Mesodermal cell (in vitro differentiated cells): ENCODE measurements at regions not wholly inside any gene's neighbourhood (a gene's known extent, or its start where the extent isn't known, plus 50 kb on each side); places are given as distances from the start of the nearest gene placed in this dataset.

ENCODE experiments used
- H3K27ac ChIP-seq: 2 replicates; pipeline ENCODE4 v1.7.0; 2013; ENCODE audit warnings: mild to moderate bottlenecking, low read depth, low read length, moderate library complexity; ENCODE audit not compliant: severe bottlenecking
- H3K36me3 ChIP-seq: 2 replicates; pipeline ENCODE4 v1.7.1; 2013; ENCODE audit warnings: mild to moderate bottlenecking, low read length, moderate library complexity; ENCODE audit not compliant: control insufficient read depth, insufficient read depth
- H3K4me1 ChIP-seq: one replicate; pipeline ENCODE4 v1.7.1; 2013; ENCODE audit warnings: mild to moderate bottlenecking, low read length; ENCODE audit not compliant: insufficient read depth, control insufficient read depth, poor library complexity, severe bottlenecking
- H3K4me3 ChIP-seq: 2 replicates; pipeline ENCODE4 v1.7.0; 2013; ENCODE audit warnings: low read length, control low read depth, mild to moderate bottlenecking; ENCODE audit not compliant: insufficient read depth, poor library complexity, severe bottlenecking; ENCODE audit errors: extremely low read depth
- H3K9me3 ChIP-seq: 2 replicates; pipeline ENCODE4 v1.7.1; 2013; ENCODE audit warnings: mild to moderate bottlenecking, low read length, moderate library complexity; ENCODE audit not compliant: control insufficient read depth
- WGBS, 2 experiments: methylation state at CpG; one replicate each; pipeline ENCODE4 v1.1.5; 2013; ENCODE audit warnings: missing lambda C conversion rate in 2 of 2; ENCODE audit not compliant: insufficient coverage in 2 of 2; 5-methylcytosine and 5-hydroxymethylcytosine counted together

DNA sequence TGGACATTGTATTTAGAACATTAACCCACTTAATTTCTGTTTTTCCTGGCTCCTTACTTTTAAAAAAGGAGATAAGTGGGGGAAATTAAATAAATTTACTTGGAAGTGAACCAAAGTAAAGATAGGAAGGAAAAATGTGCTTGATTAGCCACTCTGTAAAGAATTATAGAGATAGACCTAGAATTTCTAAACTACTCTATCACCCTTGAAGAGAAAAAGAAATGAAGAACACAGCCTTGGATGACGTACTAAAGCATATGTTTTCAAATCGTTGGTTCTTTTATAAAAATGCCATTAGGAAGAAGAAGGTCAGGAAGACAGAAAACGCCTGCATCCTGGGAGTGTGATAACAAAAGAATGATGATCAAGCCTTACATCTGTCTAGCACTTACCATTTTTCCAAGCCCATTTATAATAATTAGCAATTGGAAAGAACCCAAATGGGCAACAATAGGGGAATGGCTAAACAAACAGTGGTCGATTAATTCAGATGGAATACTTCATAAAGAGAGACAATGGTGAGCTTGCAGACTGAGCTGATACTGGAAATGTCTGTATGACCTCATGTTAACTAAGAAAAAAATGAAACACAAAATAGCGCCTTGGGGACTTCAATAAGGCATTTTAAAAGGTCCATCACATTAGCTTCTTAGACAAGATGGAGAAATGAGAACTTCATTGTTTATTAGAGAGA lies 81.0 kb upstream of the LRRC55 start:
- no peak overlapping the region for H3K4me3 ChIP-seq

DNA sequence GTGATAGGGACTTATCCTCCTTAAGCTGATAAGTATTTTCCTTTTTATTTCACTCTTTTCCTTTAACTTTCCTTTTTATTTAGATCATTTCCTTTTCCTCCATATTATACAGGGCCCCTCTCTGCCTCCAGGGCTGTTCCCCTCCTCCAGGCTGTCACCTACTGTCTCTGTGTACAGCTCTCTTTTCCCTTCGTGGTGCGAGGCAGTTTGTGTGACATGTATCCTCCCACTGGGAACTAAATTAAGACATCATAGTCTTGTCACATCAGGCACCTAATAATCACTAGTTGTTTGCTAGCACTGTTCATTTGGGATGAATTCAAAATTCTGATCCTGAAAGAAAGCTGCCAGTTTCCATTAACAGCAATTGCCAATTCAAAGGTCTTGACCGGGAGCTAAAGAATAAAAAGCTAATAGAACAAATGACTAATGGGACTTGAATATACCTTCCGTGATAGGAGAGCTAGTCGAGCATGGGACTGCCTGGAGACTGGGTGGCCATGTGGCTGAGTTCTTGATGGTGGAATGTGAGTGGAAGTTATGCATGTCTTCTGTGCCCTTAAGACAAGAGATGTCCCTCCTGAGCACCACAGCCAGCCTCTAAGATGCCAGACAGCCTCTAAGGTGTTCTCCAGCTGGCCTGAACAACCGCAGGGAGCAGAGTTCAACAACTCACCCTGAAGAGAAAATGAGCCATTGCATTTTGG lies 77.7 kb upstream of the LRRC55 start:
- Histone ChIP-seq H3K4me3 (no peak overlapping the region), H3K27ac (no peak overlapping the region), H3K9me3 (no peaks in the 10 kb centered on the region), H3K36me3 (no peaks in the 10 kb centered on the region), H3K4me1 (no peaks in the 10 kb centered on the region)
- 90 to 98% methylated on average over 4 to 6 of the region's 6 CpGs for WGBS, 2 experiments

More for the DNA sequence above, 81.0 kb upstream of the LRRC55 start:
- Histone ChIP-seq H3K36me3 (no peaks in the 10 kb centered on the region), H3K9me3 (peaks cover 4% of the 10 kb centered on the region), H3K4me1 (peaks cover 5% of the 10 kb centered on the region), H3K27ac (no peak overlapping the region)
- 100% methylated on average over 1 to 3 of the region's 5 CpGs for WGBS, 2 experiments

DNA sequence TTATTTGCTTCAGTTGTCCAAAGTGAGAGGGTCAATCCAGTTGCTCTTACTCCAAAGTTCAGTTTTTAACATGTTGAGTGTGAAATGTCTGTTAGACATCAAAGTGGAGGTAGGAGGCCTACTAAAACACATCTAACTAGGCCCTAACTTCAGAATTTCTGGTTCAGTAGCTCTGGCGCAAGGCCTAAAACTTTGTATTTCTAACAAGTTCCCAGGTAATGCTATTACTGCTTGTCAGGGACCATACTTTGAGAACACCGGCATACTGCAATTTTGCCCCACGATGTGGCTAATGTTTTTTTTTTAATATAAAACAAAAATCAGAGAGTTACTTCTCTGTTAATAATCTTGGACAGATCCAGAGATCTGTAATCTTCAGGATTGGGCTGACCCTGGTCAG lies 72.4 kb upstream of the LRRC55 start:
- Histone ChIP-seq H3K4me1 (no peaks in the 10 kb centered on the region), H3K9me3 (no peaks in the 10 kb centered on the region), H3K36me3 (no peaks in the 10 kb centered on the region), H3K4me3 (no peak overlapping the region), H3K27ac (no peak overlapping the region)
- 100% methylated on average over 1 of the region's 3 CpGs for WGBS, 2 experiments

DNA sequence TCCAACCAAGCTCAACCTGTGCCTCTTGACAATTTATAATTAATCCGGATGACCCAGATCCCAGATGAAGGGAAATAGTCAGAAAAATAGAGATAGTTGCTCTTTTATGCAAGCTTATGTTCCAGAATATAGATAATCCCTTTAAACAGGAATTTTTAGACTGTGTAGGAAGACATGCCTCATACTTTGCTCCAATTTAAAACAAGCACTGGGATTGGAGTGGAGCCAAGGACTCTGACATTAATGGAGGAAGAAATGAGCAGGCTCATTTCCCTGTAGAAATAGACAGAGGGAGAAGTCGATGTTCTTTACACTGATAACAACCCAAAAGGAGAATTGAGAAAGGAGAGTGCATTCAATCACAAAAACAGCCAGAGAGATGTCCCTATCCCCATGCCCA lies 70.1 kb upstream of the LRRC55 start:
- Histone ChIP-seq H3K9me3 (no peaks in the 10 kb centered on the region), H3K4me1 (no peaks in the 10 kb centered on the region), H3K4me3 (no peak overlapping the region), H3K27ac (no peak overlapping the region), H3K36me3 (no peaks in the 10 kb centered on the region)
- no CpG with 5 or more reads among the region's 2 CpGs for WGBS, 2 experiments

DNA sequence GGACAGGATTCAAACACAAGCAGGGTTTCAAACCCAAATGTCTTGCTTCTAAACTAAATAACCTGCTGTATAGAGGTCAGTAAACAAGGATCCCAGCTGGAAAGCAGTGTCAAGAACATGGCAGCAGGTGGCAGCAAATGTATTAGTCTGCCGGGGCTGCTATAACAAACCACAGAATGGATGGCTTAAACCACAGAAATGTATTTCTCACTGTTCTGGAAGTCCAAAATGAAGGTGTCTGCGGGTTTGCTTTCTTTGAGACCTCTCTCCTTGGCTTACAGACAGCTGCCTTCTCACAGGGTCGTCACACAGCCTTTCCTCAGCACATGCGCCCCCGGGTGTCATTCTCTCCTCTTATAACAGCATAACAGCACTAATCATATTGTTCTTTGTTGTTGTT lies 65.1 kb upstream of the LRRC55 start:
- Histone ChIP-seq H3K36me3 (no peaks in the 10 kb centered on the region), H3K4me3 (no peak overlapping the region), H3K27ac (no peak overlapping the region), H3K4me1 (peaks cover 3% of the 10 kb centered on the region), H3K9me3 (peaks cover 14% of the 10 kb centered on the region)
- 36 to 48% methylated on average over 2 of the region's 5 CpGs for WGBS, 2 experiments

DNA sequence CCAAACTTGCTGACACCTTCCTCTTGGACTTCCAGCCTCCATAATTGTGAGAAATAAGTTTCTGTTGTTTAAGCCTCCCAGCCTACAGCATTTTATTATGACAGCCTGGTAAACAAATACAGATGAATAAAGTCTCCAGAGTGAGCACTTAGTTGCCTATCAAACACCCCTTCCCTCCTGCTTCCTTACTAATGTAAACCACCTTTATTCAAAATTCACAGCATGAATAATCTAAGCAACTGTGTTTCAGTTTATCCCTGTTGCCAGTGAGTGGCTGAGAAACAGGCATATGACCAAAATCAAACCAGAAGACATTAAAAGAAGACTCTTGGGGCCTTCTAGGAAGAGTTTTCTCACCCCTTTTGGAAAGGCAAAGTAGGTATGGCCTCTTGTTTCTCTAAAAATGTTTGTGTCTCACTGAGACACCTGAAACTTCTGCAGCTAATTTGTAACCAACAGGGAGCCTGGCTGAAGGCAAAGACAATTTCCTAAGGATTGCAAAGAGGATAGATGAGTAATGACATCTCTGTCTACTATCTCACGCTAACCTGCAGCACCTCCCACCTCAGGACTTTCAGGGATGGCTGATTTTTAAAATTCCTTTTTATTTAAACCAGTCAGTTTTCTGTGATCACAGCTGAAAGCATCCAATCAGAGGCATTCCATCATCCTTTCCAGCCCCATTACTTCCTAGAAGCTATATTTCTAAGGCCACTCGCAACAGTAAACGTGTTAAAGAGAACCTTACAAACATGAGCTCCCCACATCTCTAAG lies 61.4 kb upstream of the LRRC55 start:
- Histone ChIP-seq H3K9me3 (peaks cover 14% of the 10 kb centered on the region), H3K4me1 (peaks cover 30% of the 10 kb centered on the region), H3K36me3 (no peaks in the 10 kb centered on the region), H3K4me3 (no peak overlapping the region), H3K27ac (no peak overlapping the region)
- WGBS, 2 experiments: 83% methylated on average over 1 of the region's 3 CpGs; no CpG with 5 or more reads in 1 of the 2 experiments

DNA sequence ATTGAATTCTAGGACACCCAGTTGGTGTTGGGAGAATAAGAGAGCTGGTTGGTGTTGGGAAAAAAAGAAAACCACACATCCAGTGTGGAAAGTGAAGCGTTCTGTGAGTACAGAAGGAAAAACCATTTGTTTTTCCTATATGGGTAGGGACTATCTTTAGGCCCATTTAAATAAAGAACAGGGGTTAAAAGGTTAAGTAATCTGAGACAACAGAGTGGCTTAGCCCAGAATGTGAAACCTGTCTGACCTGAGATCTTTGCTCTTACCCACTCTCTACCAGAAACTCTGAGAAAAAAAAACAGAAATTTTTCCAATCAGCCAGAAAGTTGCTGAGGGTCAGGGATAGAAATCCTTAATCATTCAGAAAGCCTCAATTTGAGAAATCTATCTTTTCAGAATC lies 59.8 kb upstream of the LRRC55 start:
- Histone ChIP-seq H3K27ac (no peak overlapping the region), H3K4me1 (peaks cover 34% of the 10 kb centered on the region), H3K4me3 (no peak overlapping the region), H3K36me3 (no peaks in the 10 kb centered on the region), H3K9me3 (peaks cover 12% of the 10 kb centered on the region)
- no CpG with 5 or more reads among the region's 1 CpG for WGBS, 2 experiments

DNA sequence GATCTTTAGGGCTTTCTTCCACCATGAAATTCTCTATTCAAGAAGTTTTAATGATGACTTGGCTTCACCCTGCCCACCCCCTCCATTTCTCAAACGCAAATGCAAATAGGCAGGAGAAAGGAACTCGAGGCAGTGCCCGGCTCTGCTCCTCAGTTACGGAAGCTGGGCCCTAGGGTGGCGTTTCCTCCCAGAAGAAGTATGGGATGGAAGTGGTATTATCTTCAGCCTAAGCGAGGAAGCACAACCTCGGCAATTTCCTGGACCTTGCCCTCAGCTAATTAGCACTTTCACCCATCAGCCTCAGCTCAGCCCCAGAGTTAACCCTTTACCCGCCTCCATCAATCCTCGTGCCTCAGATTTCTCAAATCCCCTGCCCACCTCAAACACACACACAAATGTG lies 58.2 kb upstream of the LRRC55 start:
- H3K9me3 ChIP-seq: no peaks in the 10 kb centered on the region
- no peak overlapping the region for H3K4me3 ChIP-seq
- H3K4me1 ChIP-seq: peaks cover 34% of the 10 kb centered on the region
- no peaks in the 10 kb centered on the region for H3K36me3 ChIP-seq
- no peak overlapping the region for H3K27ac ChIP-seq
- whole genome bisulfite sequencing, 2 experiments: 71 to 74% methylated on average over 4 to 7 of the region's 9 CpGs

DNA sequence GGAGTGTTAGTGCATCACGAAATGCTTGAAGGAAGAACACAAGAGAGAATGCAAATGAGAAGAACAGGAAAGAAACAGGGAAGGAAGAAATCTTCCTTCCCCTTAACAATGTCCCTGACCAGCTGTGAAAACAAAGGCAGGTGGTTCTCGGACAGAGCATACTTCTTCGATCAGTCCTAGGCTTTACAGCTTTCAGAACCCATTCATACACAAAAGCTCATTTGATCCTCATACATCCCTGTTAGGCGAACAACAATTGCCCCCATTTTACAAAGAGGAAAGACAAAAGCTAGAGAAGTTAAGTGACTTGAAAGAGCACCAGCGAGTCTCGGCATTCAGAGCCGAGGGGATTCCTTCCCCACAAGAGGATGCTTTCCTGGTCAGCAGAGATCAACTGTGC lies 57.2 kb upstream of the LRRC55 start:
- WGBS, 2 experiments: 63% methylated on average over 2 to 6 of the region's 7 CpGs
- no peaks in the 10 kb centered on the region for H3K36me3 ChIP-seq
- H3K27ac ChIP-seq: peak overlapping the region; percentile 65
- H3K4me3 ChIP-seq: no peak overlapping the region
- H3K9me3 ChIP-seq: no peaks in the 10 kb centered on the region
- peaks cover 34% of the 10 kb centered on the region for H3K4me1 ChIP-seq

DNA sequence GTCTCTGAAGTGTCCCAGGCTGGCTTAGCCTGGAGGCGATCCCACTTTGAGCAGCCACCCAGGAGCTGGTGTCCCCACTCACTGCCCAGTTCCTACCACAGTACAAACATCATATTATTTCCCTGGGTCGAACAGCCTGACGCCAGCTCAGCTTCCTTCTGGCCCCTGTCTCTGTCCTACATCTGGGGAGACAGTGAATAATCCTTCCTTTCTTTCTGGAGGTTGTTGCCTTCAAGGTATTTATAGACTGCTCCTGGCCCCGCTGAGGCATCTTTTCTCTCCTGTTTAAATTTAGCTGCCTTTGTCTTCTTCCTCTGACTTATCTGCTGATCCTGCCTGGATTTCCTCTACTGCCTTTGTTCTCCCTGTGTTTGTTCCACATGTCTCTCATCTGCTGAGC lies 56.8 kb upstream of the LRRC55 start:
- Histone ChIP-seq H3K36me3 (no peaks in the 10 kb centered on the region), H3K9me3 (no peaks in the 10 kb centered on the region), H3K4me1 (peaks cover 34% of the 10 kb centered on the region), H3K27ac (peak overlapping the region; percentile 65), H3K4me3 (no peak overlapping the region)
- WGBS, 2 experiments: 59 to 80% methylated on average over 2 to 4 of the region's 4 CpGs
